Epithelial cell of esophagus (primary cell): ENCODE measurements at regions not wholly inside any gene's neighbourhood (a gene's known extent, or its start where the extent isn't known, plus 50 kb on each side); places are given as distances from the start of the nearest gene placed in this dataset.
A peak's percentile ranks its signal among the peaks of the same experiment; 100 is the strongest.

Source experiments
- DNase-seq: peaks from one replicate; pipeline ENCODE4 v3.0.0; 2010; ENCODE audit warnings: low read depth
- H3K4me3 ChIP-seq: 2 replicates; pipeline ENCODE4 v1.5.1; 2011; ENCODE audit warnings: mild to moderate bottlenecking, low read length, control low read depth
- TF ChIP-seq, protein P1 (sequence below): IDR thresholded peaks from 2 replicates; pipeline ENCODE4 v1.5.1; 2011; ENCODE audit warnings: low read depth, mild to moderate bottlenecking, low read length, control low read depth, inconsistent platforms; ENCODE audit not compliant: insufficient read depth; ENCODE audit errors: missing control alignments

DNA sequence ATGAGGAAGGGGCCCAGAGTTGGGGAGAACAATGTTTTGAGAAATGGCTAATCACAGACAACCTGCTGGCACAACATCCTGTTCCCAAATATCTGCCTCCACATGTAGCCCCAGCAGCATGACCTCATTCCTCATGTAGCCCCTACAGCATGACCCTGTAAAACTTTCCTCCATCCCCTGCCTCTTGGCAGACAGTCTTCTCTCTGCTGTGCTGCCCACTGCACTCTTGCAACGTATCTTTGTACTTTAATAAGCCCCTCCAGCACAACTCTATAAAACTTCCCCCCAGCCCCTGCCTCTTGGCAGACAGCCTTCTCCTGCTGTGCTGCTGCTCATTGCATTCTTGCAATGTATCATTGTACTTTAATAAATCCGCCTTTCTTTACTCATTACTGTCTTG, 278.8 kb downstream of the HDGFL1 start:
- H3K4me3 ChIP-seq, result no peak overlapping the region
- TF ChIP-seq, protein P1, sequence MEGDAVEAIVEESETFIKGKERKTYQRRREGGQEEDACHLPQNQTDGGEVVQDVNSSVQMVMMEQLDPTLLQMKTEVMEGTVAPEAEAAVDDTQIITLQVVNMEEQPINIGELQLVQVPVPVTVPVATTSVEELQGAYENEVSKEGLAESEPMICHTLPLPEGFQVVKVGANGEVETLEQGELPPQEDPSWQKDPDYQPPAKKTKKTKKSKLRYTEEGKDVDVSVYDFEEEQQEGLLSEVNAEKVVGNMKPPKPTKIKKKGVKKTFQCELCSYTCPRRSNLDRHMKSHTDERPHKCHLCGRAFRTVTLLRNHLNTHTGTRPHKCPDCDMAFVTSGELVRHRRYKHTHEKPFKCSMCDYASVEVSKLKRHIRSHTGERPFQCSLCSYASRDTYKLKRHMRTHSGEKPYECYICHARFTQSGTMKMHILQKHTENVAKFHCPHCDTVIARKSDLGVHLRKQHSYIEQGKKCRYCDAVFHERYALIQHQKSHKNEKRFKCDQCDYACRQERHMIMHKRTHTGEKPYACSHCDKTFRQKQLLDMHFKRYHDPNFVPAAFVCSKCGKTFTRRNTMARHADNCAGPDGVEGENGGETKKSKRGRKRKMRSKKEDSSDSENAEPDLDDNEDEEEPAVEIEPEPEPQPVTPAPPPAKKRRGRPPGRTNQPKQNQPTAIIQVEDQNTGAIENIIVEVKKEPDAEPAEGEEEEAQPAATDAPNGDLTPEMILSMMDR, result no peak
- no peak for DNase-seq

DNA sequence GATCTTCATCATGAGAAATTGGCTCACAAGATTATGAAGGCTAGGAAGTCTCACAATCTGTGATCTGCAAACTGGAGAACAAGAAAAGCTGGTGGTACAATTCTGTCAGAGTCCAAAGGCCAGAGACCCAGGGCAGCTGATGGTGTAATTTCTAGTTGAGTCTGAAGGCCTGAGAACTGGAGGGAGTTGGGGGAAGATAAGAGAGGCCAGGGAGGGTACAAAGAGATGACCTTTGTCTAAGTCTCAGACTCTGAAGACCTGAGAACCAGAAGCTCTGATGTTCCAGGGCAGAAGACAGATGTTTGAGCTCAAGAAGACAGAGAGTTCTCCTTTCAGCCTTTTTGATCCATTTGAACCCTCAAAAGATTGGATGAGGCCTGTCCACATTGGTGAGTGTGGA, 280.6 kb downstream of the HDGFL1 start:
- H3K4me3 ChIP-seq, result no peak overlapping the region
- TF ChIP-seq, protein P1, result no peak
- DNase-seq, result no peak

DNA sequence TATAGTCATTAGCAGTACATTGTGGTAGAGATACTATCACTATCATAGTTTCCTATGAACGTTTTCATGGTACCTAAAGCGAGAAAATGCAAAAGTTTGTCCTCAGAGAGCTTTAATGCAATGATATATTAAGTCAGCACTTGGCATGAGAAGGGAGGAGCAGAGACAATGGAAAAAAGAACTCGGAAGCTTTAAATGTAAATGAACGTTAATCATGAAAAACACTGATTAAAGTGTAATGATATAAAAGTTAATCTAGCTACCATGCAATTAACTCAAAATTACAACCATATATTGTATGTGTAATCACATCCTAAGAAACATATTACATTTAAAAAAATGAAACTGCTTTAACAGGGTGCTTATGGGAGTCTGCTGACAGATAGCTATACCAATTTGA, 282.7 kb downstream of the HDGFL1 start:
- TF ChIP-seq, protein P1, result no peak
- DNase-seq, result no peak
- H3K4me3 ChIP-seq, result no peak overlapping the region

DNA sequence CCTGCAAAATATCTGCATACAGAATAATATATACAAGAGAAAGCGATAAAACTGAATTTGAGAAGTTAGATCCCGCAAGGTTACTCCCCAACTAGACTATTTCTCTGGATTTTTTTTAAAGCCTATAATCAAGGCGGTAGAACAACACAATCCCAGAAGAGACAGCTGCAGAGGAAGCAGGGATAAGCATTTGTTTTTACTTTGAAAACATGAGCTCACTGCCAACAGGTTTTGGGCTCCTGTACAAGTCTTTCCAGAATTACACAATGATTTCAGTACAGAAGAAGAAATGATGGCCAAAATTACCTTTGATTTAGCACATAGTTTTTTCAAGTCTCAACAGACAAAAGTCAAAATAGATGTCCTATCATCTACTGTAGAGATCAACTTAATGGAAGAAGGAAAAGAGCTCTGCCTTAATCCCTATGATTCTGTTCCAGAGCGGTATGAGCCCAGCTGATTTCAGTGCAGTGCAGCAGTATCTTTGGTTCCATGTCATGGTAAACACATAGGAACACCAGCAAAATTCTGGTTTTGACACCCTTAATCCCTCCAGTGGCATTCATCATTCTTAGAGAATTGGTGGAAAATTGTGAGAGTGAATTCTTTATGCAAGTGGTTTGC, 304.3 kb downstream of the HDGFL1 start:
- DNase-seq, result peak; percentile 44
- TF ChIP-seq, protein P1, result no peak
- no peak overlapping the region for H3K4me3 ChIP-seq

DNA sequence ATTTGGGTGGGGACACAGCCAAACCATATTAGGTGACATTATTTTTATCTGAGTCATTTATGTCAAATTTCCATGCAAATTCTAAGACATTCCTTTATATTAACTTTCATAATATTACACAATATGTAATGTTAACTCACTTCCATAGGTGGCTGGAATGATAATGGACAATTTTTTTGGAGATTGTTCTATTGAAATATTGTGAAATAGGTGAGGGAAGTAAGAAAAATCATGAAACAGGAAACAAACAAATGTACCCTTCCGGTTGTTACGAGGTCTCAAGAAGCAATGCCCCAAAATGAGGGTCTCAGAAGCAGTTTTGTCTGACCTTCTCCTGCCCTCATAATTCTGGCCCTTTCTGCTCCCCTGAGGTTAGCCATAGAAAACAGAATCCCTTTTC, 306.5 kb downstream of the HDGFL1 start:
- TF ChIP-seq, protein P1, result no peak
- no peak overlapping the region for H3K4me3 ChIP-seq
- DNase-seq, result no peak

DNA sequence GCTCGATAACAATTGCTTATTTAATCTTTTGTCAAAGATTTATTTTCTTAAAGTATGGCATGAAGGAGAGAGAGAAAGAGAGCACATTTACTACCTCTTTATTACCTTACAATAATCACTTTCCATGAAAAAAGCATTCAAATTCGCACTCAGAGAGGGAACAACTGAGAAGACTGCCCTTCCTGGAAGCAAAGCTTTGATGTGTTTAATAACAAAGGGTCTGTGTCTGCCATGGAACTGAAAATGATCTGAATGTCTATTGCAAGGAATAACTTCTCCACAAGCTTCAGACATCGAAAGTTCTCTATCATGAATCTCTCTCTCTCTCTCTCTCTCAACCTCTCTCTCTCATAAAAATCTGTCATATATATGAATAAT, 308.9 kb downstream of the HDGFL1 start:
- DNase-seq, result no peak
- TF ChIP-seq, protein P1, result no peak

DNA sequence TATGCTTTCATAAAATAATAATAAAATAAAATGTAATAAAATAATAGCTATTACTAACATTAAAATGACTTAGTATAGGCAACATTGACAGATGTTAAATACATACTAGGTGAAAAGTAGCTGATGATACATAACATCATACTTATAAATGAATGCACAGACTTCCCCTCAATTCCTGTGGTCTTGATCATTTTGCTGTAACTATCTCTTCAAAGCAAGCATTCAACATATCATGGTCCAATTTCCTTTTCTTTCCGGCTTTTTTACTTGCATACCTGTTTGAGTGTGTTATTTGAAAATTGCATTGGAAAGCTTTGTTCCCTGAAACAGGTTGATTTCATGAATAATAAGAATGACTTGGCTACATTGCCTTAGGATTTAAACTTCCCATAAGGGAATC, 309.3 kb downstream of the HDGFL1 start:
- TF ChIP-seq, protein P1, result no peak
- DNase-seq, result no peak

More for the DNA sequence above, 308.9 kb downstream of the HDGFL1 start:
- no peak overlapping the region for H3K4me3 ChIP-seq

More for the DNA sequence above, 309.3 kb downstream of the HDGFL1 start:
- no peak overlapping the region for H3K4me3 ChIP-seq
